Endometrial microvascular endothelial cells (primary cell): ENCODE measurements at regions not wholly inside any gene's neighbourhood (a gene's known extent, or its start where the extent isn't known, plus 50 kb on each side); places are given as distances from the start of the nearest gene placed in this dataset.

ENCODE experiments used
- in situ Hi-C: cut with HindIII; loops from 2 replicates; pipeline ENCODE4 v1.10.0; 2017; ENCODE audit warnings: low sequenced_read_pairs, low pct_unique_long_range_greater_than_20kb; ENCODE audit errors: inconsistent ontology term

- in situ Hi-C loops, result no loop called here
Measured at GRCh38 chr2:42856106-42856860, 63.9 kb upstream of the HAAO start.

- in situ Hi-C loops, result no loop called here
Measured at GRCh38 chr2:42855221-42855970, 63.0 kb upstream of the HAAO start.

GRCh38 chr2:42854207-42854818, 61.9 kb upstream of the HAAO start:
- in situ Hi-C loops, result no loop called here

GRCh38 chr2:42853549-42854206, 61.3 kb upstream of the HAAO start:
- in situ Hi-C loops, result no loop called here

GRCh38 chr2:42852798-42853197, 60.4 kb upstream of the HAAO start:
- in situ Hi-C loops, result no loop called here

GRCh38 chr2:42851740-42852250, 59.4 kb upstream of the HAAO start:
- in situ Hi-C loops, result no loop called here

GRCh38 chr2:42851186-42851585, 58.8 kb upstream of the HAAO start:
- in situ Hi-C loops, result no loop called here

GRCh38 chr2:42850016-42850805, 57.8 kb upstream of the HAAO start:
- in situ Hi-C loops, result no loop called here

GRCh38 chr2:42849311-42849710, 56.9 kb upstream of the HAAO start:
- in situ Hi-C loops, result no loop called here

GRCh38 chr2:42848726-42849290, 56.4 kb upstream of the HAAO start:
- in situ Hi-C loops, result no loop called here

GRCh38 chr2:42848265-42848664, 55.9 kb upstream of the HAAO start:
- in situ Hi-C loops, result no loop called here

- in situ Hi-C loops, result no loop called here
Measured at GRCh38 chr2:42847596-42848151, 55.3 kb upstream of the HAAO start.

- in situ Hi-C loops, result no loop called here
Measured at GRCh38 chr2:42846932-42847595, 54.7 kb upstream of the HAAO start.

- in situ Hi-C loops, result no loop called here
Measured at GRCh38 chr2:42846026-42846425, 53.6 kb upstream of the HAAO start.

GRCh38 chr2:42844901-42845821, 52.8 kb upstream of the HAAO start:
- in situ Hi-C loops, result no loop called here

- in situ Hi-C loops, result no loop called here
Measured at GRCh38 chr2:42844366-42844765, 52.0 kb upstream of the HAAO start.

- in situ Hi-C loops, result no loop called here
Measured at GRCh38 chr2:42843611-42844010, 51.2 kb upstream of the HAAO start.
